ENCODE measurements at regions not wholly inside any gene's neighbourhood (a gene's known extent, or its start where the extent isn't known, plus 50 kb on each side); places are given as distances from the start of the nearest gene placed in this dataset.

DNA sequence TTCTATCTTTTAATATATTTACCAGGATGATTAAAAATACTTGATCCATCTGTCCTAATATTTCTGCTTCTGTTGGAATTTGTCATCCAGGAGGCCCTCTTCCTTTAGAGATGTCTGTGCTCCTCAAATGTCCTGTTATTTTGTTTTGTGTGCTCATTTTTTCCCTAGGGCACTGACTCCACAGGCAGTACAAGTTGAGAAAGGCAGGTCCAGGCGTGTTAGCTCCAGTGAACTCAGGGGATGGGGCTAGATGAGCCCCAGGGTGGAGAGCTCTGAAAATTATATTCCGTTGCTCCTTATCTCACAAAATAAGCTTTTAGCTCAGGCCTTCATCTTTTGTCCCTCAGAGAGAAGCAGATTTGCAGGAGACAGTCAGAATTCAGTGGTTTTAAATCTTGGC, 105.7 kb downstream of the SLC4A3 start:
- TF ChIP-seq CTCF (IDR thresholded peaks at IDR 0.05) (no peak), POLR2A (IDR thresholded peaks at IDR 0.05) (no peak), EP300 (IDR thresholded peaks at IDR 0.05) (no peak)
